Chondrocyte (in vitro differentiated cells): ENCODE measurements at regions not wholly inside any gene's neighbourhood (a gene's known extent, or its start where the extent isn't known, plus 50 kb on each side); places are given as distances from the start of the nearest gene placed in this dataset.

Experiments used
- DNase-seq: peaks from one replicate; pipeline ENCODE4 v3.0.0; 2021; ENCODE audit warnings: mixed read lengths, low spot score
- H3K27ac Mint-ChIP-seq: one replicate; pipeline ENCODE4 v1.8.0; 2021; ENCODE audit warnings: mild to moderate bottlenecking, moderate library complexity, mixed read lengths; ENCODE audit not compliant: unreplicated experiment
- H3K27me3 Mint-ChIP-seq: 2 replicates; pipeline ENCODE4 v1.8.0; 2021; ENCODE audit warnings: low read depth, mixed read lengths
- H3K36me3 Mint-ChIP-seq: 2 replicates; pipeline ENCODE4 v1.8.0; 2021; ENCODE audit warnings: low read depth, mixed read lengths
- H3K4me1 Mint-ChIP-seq: 2 replicates; pipeline ENCODE4 v1.8.0; 2021; ENCODE audit warnings: low read depth, mild to moderate bottlenecking, mixed read lengths
- H3K4me3 Mint-ChIP-seq: one replicate; pipeline ENCODE4 v1.8.0; 2021; ENCODE audit warnings: mild to moderate bottlenecking, moderate library complexity, mixed read lengths; ENCODE audit not compliant: unreplicated experiment
- H3K9me3 Mint-ChIP-seq: 2 replicates; pipeline ENCODE4 v1.8.0; 2021; ENCODE audit warnings: low read depth, mixed read lengths
- TF ChIP-seq, protein P1 (sequence below): fragments of 200-600 bp; sonication (generic); IDR thresholded peaks from 2 replicates; pipeline ENCODE4 v1.5.0; 2021; ENCODE audit warnings: antibody characterized with exemption, mild to moderate bottlenecking, moderate library complexity

DNA sequence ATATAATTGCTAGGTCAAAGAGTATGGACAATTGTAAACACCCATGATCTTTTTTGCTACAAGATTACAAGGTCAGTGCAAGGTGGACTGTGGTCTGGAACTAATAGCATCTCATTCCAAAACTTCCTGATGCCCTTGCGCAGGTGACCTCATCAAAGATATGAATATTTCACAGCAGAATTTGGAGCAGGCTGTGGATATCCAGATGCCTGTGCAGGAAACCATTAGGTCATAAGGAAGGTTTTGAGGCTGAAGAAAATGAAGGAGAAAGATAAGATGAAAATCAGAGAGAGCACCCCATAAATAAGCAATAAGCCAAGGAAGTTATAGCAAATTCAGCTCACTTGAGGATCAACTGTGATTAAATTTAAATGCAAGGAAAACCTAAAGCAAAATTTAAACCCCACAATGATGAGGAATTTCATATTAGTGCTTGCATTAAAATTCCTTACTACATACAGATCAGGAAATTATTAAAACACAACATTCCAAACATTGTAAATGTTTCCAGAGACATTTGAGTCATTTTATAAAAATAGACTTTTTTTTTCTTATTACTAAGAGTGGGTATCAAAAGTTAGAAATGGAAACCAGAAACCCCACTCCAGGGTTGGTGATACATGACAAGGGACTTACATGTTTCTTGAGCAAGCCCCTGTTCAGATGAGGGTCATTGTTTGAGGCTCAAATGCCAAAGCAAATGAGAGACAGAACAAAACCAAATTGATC is 100.7 kb upstream of the FAM9C start:
- H3K27me3 Mint-ChIP-seq = no peaks in the 10 kb centered on the region
- H3K4me3 Mint-ChIP-seq = no peak overlapping the region
- peaks cover 20% of the 10 kb centered on the region for H3K9me3 Mint-ChIP-seq
- DNase-seq = no peak
- TF ChIP-seq, protein P1, sequence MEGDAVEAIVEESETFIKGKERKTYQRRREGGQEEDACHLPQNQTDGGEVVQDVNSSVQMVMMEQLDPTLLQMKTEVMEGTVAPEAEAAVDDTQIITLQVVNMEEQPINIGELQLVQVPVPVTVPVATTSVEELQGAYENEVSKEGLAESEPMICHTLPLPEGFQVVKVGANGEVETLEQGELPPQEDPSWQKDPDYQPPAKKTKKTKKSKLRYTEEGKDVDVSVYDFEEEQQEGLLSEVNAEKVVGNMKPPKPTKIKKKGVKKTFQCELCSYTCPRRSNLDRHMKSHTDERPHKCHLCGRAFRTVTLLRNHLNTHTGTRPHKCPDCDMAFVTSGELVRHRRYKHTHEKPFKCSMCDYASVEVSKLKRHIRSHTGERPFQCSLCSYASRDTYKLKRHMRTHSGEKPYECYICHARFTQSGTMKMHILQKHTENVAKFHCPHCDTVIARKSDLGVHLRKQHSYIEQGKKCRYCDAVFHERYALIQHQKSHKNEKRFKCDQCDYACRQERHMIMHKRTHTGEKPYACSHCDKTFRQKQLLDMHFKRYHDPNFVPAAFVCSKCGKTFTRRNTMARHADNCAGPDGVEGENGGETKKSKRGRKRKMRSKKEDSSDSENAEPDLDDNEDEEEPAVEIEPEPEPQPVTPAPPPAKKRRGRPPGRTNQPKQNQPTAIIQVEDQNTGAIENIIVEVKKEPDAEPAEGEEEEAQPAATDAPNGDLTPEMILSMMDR = no peak
- H3K4me1 Mint-ChIP-seq = peaks cover 46% of the 10 kb centered on the region
- no peaks in the 10 kb centered on the region for H3K36me3 Mint-ChIP-seq
- peak overlapping the region; percentile 82 for H3K27ac Mint-ChIP-seq

DNA sequence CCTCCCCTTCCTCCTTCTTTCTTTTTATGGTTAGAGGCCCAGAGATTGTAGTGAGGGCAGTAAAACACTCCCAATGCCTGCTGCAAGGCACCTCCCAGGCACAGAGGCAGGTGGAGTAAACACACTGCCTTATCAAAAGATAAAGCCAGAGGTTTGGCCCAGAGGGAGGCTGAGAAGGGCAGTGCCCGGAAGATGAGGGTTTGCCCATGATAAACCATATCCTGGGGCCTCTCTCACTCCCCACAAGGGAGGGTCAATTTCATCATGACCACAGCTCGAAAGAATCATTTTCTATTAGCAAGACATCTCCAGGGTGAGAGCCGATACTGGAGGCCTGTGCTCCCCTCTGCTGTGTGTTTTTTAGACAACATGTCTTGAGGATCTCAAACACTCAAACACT is 98.5 kb upstream of the FAM9C start:
- TF ChIP-seq, protein P1 = no peak
- Mint-ChIP-seq H3K27ac (no peak overlapping the region), H3K4me1 (peaks cover 28% of the 10 kb centered on the region), H3K4me3 (no peak overlapping the region), H3K27me3 (no peaks in the 10 kb centered on the region), H3K36me3 (peaks cover 2% of the 10 kb centered on the region), H3K9me3 (peaks cover 18% of the 10 kb centered on the region)
- DNase-seq = no peak

GRCh38 chrX:13140007-13140406 is 95.6 kb upstream of the FAM9C start:
- Mint-ChIP-seq H3K4me3 (no peak overlapping the region), H3K27ac (no peak overlapping the region), H3K9me3 (no peaks in the 10 kb centered on the region), H3K36me3 (peaks cover 3% of the 10 kb centered on the region), H3K4me1 (peaks cover 10% of the 10 kb centered on the region), H3K27me3 (no peaks in the 10 kb centered on the region)
- TF ChIP-seq, protein P1 = no peak
- peak; percentile 85 for DNase-seq

DNA sequence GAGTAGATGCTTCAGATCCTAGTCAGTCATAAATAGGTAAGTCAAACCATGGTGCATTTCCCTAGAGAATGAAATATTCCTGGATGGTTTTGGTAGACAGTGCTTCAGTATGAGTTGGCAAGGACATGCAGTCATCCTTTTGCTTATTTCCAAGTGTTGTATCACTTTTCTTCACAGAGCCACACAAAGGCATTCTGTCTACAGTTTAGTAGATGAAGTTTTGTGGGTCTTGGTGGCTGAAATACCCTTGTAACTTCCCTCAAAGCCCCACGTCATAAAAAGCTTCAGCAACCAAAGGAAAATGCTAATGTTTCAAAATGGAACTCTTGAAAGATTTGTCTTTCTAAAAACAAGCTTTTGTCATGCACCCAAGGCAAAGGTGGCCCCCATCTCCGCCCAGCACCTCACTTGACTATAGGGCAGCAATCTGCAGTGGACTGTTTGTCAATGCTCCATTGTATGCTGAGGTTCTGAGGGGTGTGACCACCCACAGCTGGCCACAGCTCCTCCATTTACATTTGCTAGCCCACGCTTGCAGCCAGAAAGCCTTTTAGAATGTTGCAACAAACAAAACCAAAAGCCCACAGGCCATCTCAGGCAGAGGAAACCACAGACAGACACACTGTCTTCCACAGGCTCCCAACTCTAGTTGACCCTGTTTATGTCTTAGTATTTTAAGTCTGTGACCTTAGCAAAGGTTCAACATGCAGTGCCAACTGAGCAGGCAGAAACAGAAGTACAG is 87.1 kb upstream of the FAM9C start:
- H3K36me3 Mint-ChIP-seq = peaks cover 1% of the 10 kb centered on the region
- TF ChIP-seq, protein P1 = no peak

DNA sequence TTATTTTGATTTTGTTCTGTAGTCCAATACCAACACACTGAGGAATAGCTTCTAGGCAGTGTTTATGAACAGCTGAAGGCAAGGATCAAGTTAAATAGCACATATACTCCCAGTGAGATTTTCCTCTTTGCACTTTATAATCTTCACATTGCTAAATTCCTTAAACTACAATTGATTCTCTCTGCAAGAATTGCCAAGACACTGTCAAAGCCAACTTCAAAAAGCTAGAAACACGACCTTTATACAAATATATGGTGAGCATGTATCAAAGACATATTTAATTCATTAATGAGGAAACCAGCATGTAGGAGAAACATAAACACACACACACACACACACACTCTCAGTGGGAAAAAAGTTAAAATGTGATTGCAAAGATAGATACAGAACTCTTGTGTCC is 86.4 kb upstream of the FAM9C start:
- H3K9me3 Mint-ChIP-seq = no peaks in the 10 kb centered on the region
- H3K27me3 Mint-ChIP-seq = no peaks in the 10 kb centered on the region
- no peak for DNase-seq
- H3K4me3 Mint-ChIP-seq = no peak overlapping the region
- peaks cover 33% of the 10 kb centered on the region for H3K4me1 Mint-ChIP-seq
- H3K27ac Mint-ChIP-seq = no peak overlapping the region
- TF ChIP-seq, protein P1 = no peak
- peaks cover 1% of the 10 kb centered on the region for H3K36me3 Mint-ChIP-seq

More for the DNA sequence above, 87.1 kb upstream of the FAM9C start:
- H3K4me3 Mint-ChIP-seq = no peak overlapping the region
- peaks cover 28% of the 10 kb centered on the region for H3K4me1 Mint-ChIP-seq
- no peaks in the 10 kb centered on the region for H3K27me3 Mint-ChIP-seq
- H3K9me3 Mint-ChIP-seq = no peaks in the 10 kb centered on the region
- no peak for DNase-seq
- no peak overlapping the region for H3K27ac Mint-ChIP-seq
